ENCODE measurements at regions not wholly inside any gene's neighbourhood (a gene's known extent, or its start where the extent isn't known, plus 50 kb on each side); places are given as distances from the start of the nearest gene placed in this dataset.

GRCh38 chr18:75544051-75544481 is 116.6 kb upstream of the SMIM21 start:
- H3K4me1 ChIP-seq (ENCODE audit: control insufficient read depth in 1 of 2, insufficient read depth in 2 of 2, low read length in 2 of 2): no peaks in the 10 kb centered on the region
- H3K36me3 ChIP-seq (ENCODE audit: control insufficient read depth in 1 of 2, insufficient read depth in 2 of 2, low read length in 2 of 2): no peaks in the 10 kb centered on the region
- no peaks in the 10 kb centered on the region for H3K9me3 ChIP-seq (ENCODE audit: control insufficient read depth in 1 of 2, low read length in 2 of 2)
- H3K27ac ChIP-seq (ENCODE audit: low read depth, low read length): no peak overlapping the region
- no peaks in the 10 kb centered on the region for H3K27me3 ChIP-seq (ENCODE audit: control insufficient read depth in 1 of 2, insufficient read depth in 2 of 2, low read length in 2 of 2)
- no peak overlapping the region for H3K9ac ChIP-seq (ENCODE audit: low read depth in 1 of 2, low read length in 2 of 2)
- no peak overlapping the region for H3K4me3 ChIP-seq (ENCODE audit: low read depth in 1 of 2, low read length in 2 of 2)

GRCh38 chr18:75538727-75539126 is 111.2 kb upstream of the SMIM21 start:
- Histone ChIP-seq H3K9me3 (ENCODE audit: control insufficient read depth in 1 of 2, low read length in 2 of 2) (no peaks in the 10 kb centered on the region), H3K4me3 (ENCODE audit: low read depth in 1 of 2, low read length in 2 of 2) (no peak overlapping the region), H3K4me1 (ENCODE audit: control insufficient read depth in 1 of 2, insufficient read depth in 2 of 2, low read length in 2 of 2) (no peaks in the 10 kb centered on the region), H3K27ac (ENCODE audit: low read depth, low read length) (no peak overlapping the region), H3K27me3 (ENCODE audit: control insufficient read depth in 1 of 2, insufficient read depth in 2 of 2, low read length in 2 of 2) (no peaks in the 10 kb centered on the region), H3K9ac (ENCODE audit: low read depth in 1 of 2, low read length in 2 of 2) (no peak overlapping the region), H3K36me3 (ENCODE audit: control insufficient read depth in 1 of 2, insufficient read depth in 2 of 2, low read length in 2 of 2) (no peaks in the 10 kb centered on the region)

- no peak overlapping the region for H3K27ac ChIP-seq (ENCODE audit: low read depth, low read length)
- no peaks in the 10 kb centered on the region for H3K27me3 ChIP-seq (ENCODE audit: control insufficient read depth in 1 of 2, insufficient read depth in 2 of 2, low read length in 2 of 2)
- no peak overlapping the region for H3K4me3 ChIP-seq (ENCODE audit: low read depth in 1 of 2, low read length in 2 of 2)
- H3K4me1 ChIP-seq (ENCODE audit: control insufficient read depth in 1 of 2, insufficient read depth in 2 of 2, low read length in 2 of 2): no peaks in the 10 kb centered on the region
- no peaks in the 10 kb centered on the region for H3K36me3 ChIP-seq (ENCODE audit: control insufficient read depth in 1 of 2, insufficient read depth in 2 of 2, low read length in 2 of 2)
- H3K9me3 ChIP-seq (ENCODE audit: control insufficient read depth in 1 of 2, low read length in 2 of 2): no peaks in the 10 kb centered on the region
- H3K9ac ChIP-seq (ENCODE audit: low read depth in 1 of 2, low read length in 2 of 2): no peak overlapping the region
These were observed 106.4 kb upstream of the SMIM21 start for GRCh38 chr18:75533950-75534349.

GRCh38 chr18:75533209-75533608 is 105.7 kb upstream of the SMIM21 start:
- Histone ChIP-seq H3K4me3 (ENCODE audit: low read depth in 1 of 2, low read length in 2 of 2) (no peak overlapping the region), H3K27me3 (ENCODE audit: control insufficient read depth in 1 of 2, insufficient read depth in 2 of 2, low read length in 2 of 2) (no peaks in the 10 kb centered on the region), H3K36me3 (ENCODE audit: control insufficient read depth in 1 of 2, insufficient read depth in 2 of 2, low read length in 2 of 2) (no peaks in the 10 kb centered on the region), H3K27ac (ENCODE audit: low read depth, low read length) (no peak overlapping the region), H3K9me3 (ENCODE audit: control insufficient read depth in 1 of 2, low read length in 2 of 2) (no peaks in the 10 kb centered on the region), H3K9ac (ENCODE audit: low read depth in 1 of 2, low read length in 2 of 2) (no peak overlapping the region), H3K4me1 (ENCODE audit: control insufficient read depth in 1 of 2, insufficient read depth in 2 of 2, low read length in 2 of 2) (no peaks in the 10 kb centered on the region)

- Histone ChIP-seq H3K4me1 (ENCODE audit: control insufficient read depth in 1 of 2, insufficient read depth in 2 of 2, low read length in 2 of 2) (no peaks in the 10 kb centered on the region), H3K36me3 (ENCODE audit: control insufficient read depth in 1 of 2, insufficient read depth in 2 of 2, low read length in 2 of 2) (no peaks in the 10 kb centered on the region), H3K27ac (ENCODE audit: low read depth, low read length) (no peak overlapping the region), H3K9ac (ENCODE audit: low read depth in 1 of 2, low read length in 2 of 2) (no peak overlapping the region), H3K4me3 (ENCODE audit: low read depth in 1 of 2, low read length in 2 of 2) (no peak overlapping the region), H3K9me3 (ENCODE audit: control insufficient read depth in 1 of 2, low read length in 2 of 2) (no peaks in the 10 kb centered on the region), H3K27me3 (ENCODE audit: control insufficient read depth in 1 of 2, insufficient read depth in 2 of 2, low read length in 2 of 2) (no peaks in the 10 kb centered on the region)
These were observed 104.5 kb upstream of the SMIM21 start for GRCh38 chr18:75531851-75532459.

- H3K27me3 ChIP-seq (ENCODE audit: control insufficient read depth in 1 of 2, insufficient read depth in 2 of 2, low read length in 2 of 2): no peaks in the 10 kb centered on the region
- no peak overlapping the region for H3K4me3 ChIP-seq (ENCODE audit: low read depth in 1 of 2, low read length in 2 of 2)
- H3K4me1 ChIP-seq (ENCODE audit: control insufficient read depth in 1 of 2, insufficient read depth in 2 of 2, low read length in 2 of 2): no peaks in the 10 kb centered on the region
- H3K27ac ChIP-seq (ENCODE audit: low read depth, low read length): no peak overlapping the region
- no peak overlapping the region for H3K9ac ChIP-seq (ENCODE audit: low read depth in 1 of 2, low read length in 2 of 2)
- H3K36me3 ChIP-seq (ENCODE audit: control insufficient read depth in 1 of 2, insufficient read depth in 2 of 2, low read length in 2 of 2): no peaks in the 10 kb centered on the region
- no peaks in the 10 kb centered on the region for H3K9me3 ChIP-seq (ENCODE audit: control insufficient read depth in 1 of 2, low read length in 2 of 2)
These were observed 103.8 kb upstream of the SMIM21 start for GRCh38 chr18:75531212-75531850.

GRCh38 chr18:75530566-75531211 is 103.2 kb upstream of the SMIM21 start:
- H3K4me3 ChIP-seq (ENCODE audit: low read depth in 1 of 2, low read length in 2 of 2): no peak overlapping the region
- no peaks in the 10 kb centered on the region for H3K36me3 ChIP-seq (ENCODE audit: control insufficient read depth in 1 of 2, insufficient read depth in 2 of 2, low read length in 2 of 2)
- H3K27me3 ChIP-seq (ENCODE audit: control insufficient read depth in 1 of 2, insufficient read depth in 2 of 2, low read length in 2 of 2): no peaks in the 10 kb centered on the region
- H3K9me3 ChIP-seq (ENCODE audit: control insufficient read depth in 1 of 2, low read length in 2 of 2): no peaks in the 10 kb centered on the region
- no peak overlapping the region for H3K27ac ChIP-seq (ENCODE audit: low read depth, low read length)
- H3K9ac ChIP-seq (ENCODE audit: low read depth in 1 of 2, low read length in 2 of 2): no peak overlapping the region
- H3K4me1 ChIP-seq (ENCODE audit: control insufficient read depth in 1 of 2, insufficient read depth in 2 of 2, low read length in 2 of 2): no peaks in the 10 kb centered on the region

- Histone ChIP-seq H3K27ac (ENCODE audit: low read depth, low read length) (no peak overlapping the region), H3K4me3 (ENCODE audit: low read depth in 1 of 2, low read length in 2 of 2) (no peak overlapping the region), H3K9me3 (ENCODE audit: control insufficient read depth in 1 of 2, low read length in 2 of 2) (no peaks in the 10 kb centered on the region), H3K36me3 (ENCODE audit: control insufficient read depth in 1 of 2, insufficient read depth in 2 of 2, low read length in 2 of 2) (no peaks in the 10 kb centered on the region), H3K9ac (ENCODE audit: low read depth in 1 of 2, low read length in 2 of 2) (no peak overlapping the region), H3K4me1 (ENCODE audit: control insufficient read depth in 1 of 2, insufficient read depth in 2 of 2, low read length in 2 of 2) (no peaks in the 10 kb centered on the region), H3K27me3 (ENCODE audit: control insufficient read depth in 1 of 2, insufficient read depth in 2 of 2, low read length in 2 of 2) (no peaks in the 10 kb centered on the region)
These were observed 102.6 kb upstream of the SMIM21 start for GRCh38 chr18:75530118-75530517.

GRCh38 chr18:75529394-75529793 is 101.9 kb upstream of the SMIM21 start:
- Histone ChIP-seq H3K9me3 (ENCODE audit: control insufficient read depth in 1 of 2, low read length in 2 of 2) (no peaks in the 10 kb centered on the region), H3K9ac (ENCODE audit: low read depth in 1 of 2, low read length in 2 of 2) (no peak overlapping the region), H3K27me3 (ENCODE audit: control insufficient read depth in 1 of 2, insufficient read depth in 2 of 2, low read length in 2 of 2) (no peaks in the 10 kb centered on the region), H3K4me3 (ENCODE audit: low read depth in 1 of 2, low read length in 2 of 2) (no peak overlapping the region), H3K4me1 (ENCODE audit: control insufficient read depth in 1 of 2, insufficient read depth in 2 of 2, low read length in 2 of 2) (no peaks in the 10 kb centered on the region), H3K36me3 (ENCODE audit: control insufficient read depth in 1 of 2, insufficient read depth in 2 of 2, low read length in 2 of 2) (no peaks in the 10 kb centered on the region), H3K27ac (ENCODE audit: low read depth, low read length) (no peak overlapping the region)

GRCh38 chr18:75527848-75528685 is 100.6 kb upstream of the SMIM21 start:
- Histone ChIP-seq H3K27ac (ENCODE audit: low read depth, low read length) (no peak overlapping the region), H3K4me1 (ENCODE audit: control insufficient read depth in 1 of 2, insufficient read depth in 2 of 2, low read length in 2 of 2) (no peaks in the 10 kb centered on the region), H3K9me3 (ENCODE audit: control insufficient read depth in 1 of 2, low read length in 2 of 2) (no peaks in the 10 kb centered on the region), H3K36me3 (ENCODE audit: control insufficient read depth in 1 of 2, insufficient read depth in 2 of 2, low read length in 2 of 2) (no peaks in the 10 kb centered on the region), H3K4me3 (ENCODE audit: low read depth in 1 of 2, low read length in 2 of 2) (no peak overlapping the region), H3K9ac (ENCODE audit: low read depth in 1 of 2, low read length in 2 of 2) (no peak overlapping the region), H3K27me3 (ENCODE audit: control insufficient read depth in 1 of 2, insufficient read depth in 2 of 2, low read length in 2 of 2) (no peaks in the 10 kb centered on the region)
